ENCODE measurements at regions not wholly inside any gene's neighbourhood (a gene's known extent, or its start where the extent isn't known, plus 50 kb on each side); places are given as distances from the start of the nearest gene placed in this dataset.

DNA sequence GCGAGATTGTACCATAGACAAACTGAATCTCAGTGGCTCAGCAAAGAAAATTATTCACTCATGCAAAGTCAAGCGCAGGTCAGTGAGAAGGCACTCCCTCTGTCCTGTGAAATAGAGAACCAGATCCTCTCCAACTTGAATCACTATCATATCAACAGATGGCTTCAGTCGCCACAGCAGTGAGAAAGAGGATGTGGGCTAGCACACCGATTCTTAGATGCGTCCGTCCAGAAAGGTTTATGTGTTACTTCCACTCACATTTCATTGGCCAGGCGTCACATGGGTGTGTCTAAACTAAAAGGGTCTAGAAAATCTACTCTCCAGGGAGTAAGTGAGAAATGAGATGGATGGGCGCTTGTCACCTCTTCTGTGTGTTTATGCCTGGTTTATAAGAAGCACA lies 141.6 kb upstream of the KBTBD8 start:
- TF ChIP-seq SPI1 (IDR thresholded peaks at IDR 0.05; ENCODE audit: low read depth, low read length) (peak; percentile 65), POLR2A (IDR thresholded peaks at IDR 0.05; ENCODE audit: low read depth, low read length) (no peak)
